H9 (cell line): ENCODE measurements at regions not wholly inside any gene's neighbourhood (a gene's known extent, or its start where the extent isn't known, plus 50 kb on each side); places are given as distances from the start of the nearest gene placed in this dataset.

Experiments
- DNase-seq: peaks from one replicate; pipeline ENCODE4 v3.0.0-alpha.2; 2017
- H2AFZ ChIP-seq: one replicate; pipeline ENCODE4 v1.6.1; 2013; ENCODE audit warnings: mild to moderate bottlenecking, low read length, control low read depth, moderate library complexity
- H2AK5ac ChIP-seq: 2 replicates; pipeline ENCODE4 v1.6.1; 2013; ENCODE audit warnings: low read length, control low read depth, mixed read lengths; ENCODE audit not compliant: insufficient read length
- H2BK120ac ChIP-seq: one replicate; pipeline ENCODE4 v1.6.1; 2013; ENCODE audit warnings: low read depth, mild to moderate bottlenecking, low read length, control low read depth, inconsistent platforms; ENCODE audit not compliant: poor library complexity, severe bottlenecking
- H2BK12ac ChIP-seq: 2 replicates; pipeline ENCODE4 v1.6.1; 2013; ENCODE audit warnings: low read length, control low read depth, mixed read lengths, low read depth; ENCODE audit not compliant: insufficient read length
- H2BK15ac ChIP-seq: 2 replicates; pipeline ENCODE4 v1.6.1; 2013; ENCODE audit warnings: low read depth, low read length, control low read depth
- H2BK20ac ChIP-seq: one replicate; pipeline ENCODE4 v1.6.1; 2013; ENCODE audit warnings: low read depth, mild to moderate bottlenecking, low read length, control low read depth, inconsistent platforms; ENCODE audit not compliant: poor library complexity, severe bottlenecking
- H2BK5ac ChIP-seq: 2 replicates; pipeline ENCODE4 v1.6.1; 2013; ENCODE audit warnings: low read length, control low read depth, mixed read lengths; ENCODE audit not compliant: insufficient read length
- H3K14ac ChIP-seq: 2 replicates; pipeline ENCODE4 v1.6.1; 2013; ENCODE audit warnings: low read length, control low read depth; ENCODE audit not compliant: insufficient read depth
- H3K18ac ChIP-seq: 2 replicates; pipeline ENCODE4 v1.6.1; 2013; ENCODE audit warnings: low read depth, mild to moderate bottlenecking, mixed read lengths, low read length, control low read depth; ENCODE audit not compliant: insufficient read length
- H3K23ac ChIP-seq: 2 replicates; pipeline ENCODE4 v1.6.1; 2013; ENCODE audit warnings: low read length, control low read depth, mixed read lengths, low read depth; ENCODE audit not compliant: insufficient read length
- H3K23me2 ChIP-seq: 2 replicates; pipeline ENCODE4 v1.6.1; 2013; ENCODE audit warnings: low read depth, mild to moderate bottlenecking, mixed read lengths, low read length, control low read depth; ENCODE audit not compliant: insufficient read length, poor library complexity, severe bottlenecking
- H3K27ac ChIP-seq: 2 replicates; pipeline ENCODE4 v1.5.1; 2013; ENCODE audit warnings: low read length, control low read depth, mixed read lengths, low read depth; ENCODE audit not compliant: insufficient read length
- H3K27me3 ChIP-seq: 2 replicates; pipeline ENCODE4 v1.6.1; 2013; ENCODE audit warnings: low read length, control low read depth, inconsistent platforms; ENCODE audit not compliant: insufficient read depth
- H3K4ac ChIP-seq: 2 replicates; pipeline ENCODE4 v1.6.1; 2013; ENCODE audit warnings: low read depth, mild to moderate bottlenecking, control low read depth, inconsistent platforms, low read length, moderate library complexity
- H3K4me1 ChIP-seq: 2 replicates; pipeline ENCODE4 v1.6.1; 2013; ENCODE audit warnings: low read length, control low read depth, inconsistent platforms; ENCODE audit not compliant: insufficient read depth
- H3K4me2 ChIP-seq: 2 replicates; pipeline ENCODE4 v1.6.1; 2013; ENCODE audit warnings: low read length, control low read depth, mixed read lengths; ENCODE audit not compliant: insufficient read length, insufficient read depth
- H3K56ac ChIP-seq: 2 replicates; pipeline ENCODE4 v1.6.1; 2013; ENCODE audit warnings: low read depth, mild to moderate bottlenecking, mixed read lengths, low read length, control low read depth; ENCODE audit not compliant: insufficient read length
- H3K79me1 ChIP-seq: 2 replicates; pipeline ENCODE4 v1.6.1; 2013; ENCODE audit warnings: low read depth, mild to moderate bottlenecking, moderate library complexity, low read length, control low read depth, inconsistent platforms; ENCODE audit not compliant: insufficient read depth, poor library complexity, severe bottlenecking
- H3K79me2 ChIP-seq: 2 replicates; pipeline ENCODE4 v1.6.1; 2013; ENCODE audit warnings: low read length, control low read depth, inconsistent platforms; ENCODE audit not compliant: insufficient read depth
- H3K9ac ChIP-seq: 2 replicates; pipeline ENCODE4 v1.6.1; 2013; ENCODE audit warnings: low read length, control low read depth, mixed read lengths; ENCODE audit not compliant: insufficient read length; ENCODE audit errors: extremely low read depth
- H3K9me3 ChIP-seq: one replicate; pipeline ENCODE4 v1.6.1; 2013; ENCODE audit warnings: low read depth, low read length, inconsistent platforms; ENCODE audit not compliant: control insufficient read depth
- H3T11ph ChIP-seq: one replicate; pipeline ENCODE4 v1.6.1; 2013; ENCODE audit warnings: mild to moderate bottlenecking, low read length, control low read depth, inconsistent platforms
- H4K20me1 ChIP-seq: one replicate; pipeline ENCODE4 v1.6.1; 2013; ENCODE audit not compliant: control insufficient read depth, insufficient read length, insufficient read depth
- H4K5ac ChIP-seq: 2 replicates; pipeline ENCODE4 v1.6.1; 2013; ENCODE audit warnings: low read depth, mild to moderate bottlenecking, mixed read lengths, low read length, control low read depth; ENCODE audit not compliant: insufficient read length
- H4K8ac ChIP-seq: replicated peaks from 2 replicates; pipeline ENCODE4 v1.6.1; 2013; ENCODE audit warnings: low read length, control low read depth, mixed read lengths, low read depth; ENCODE audit not compliant: insufficient read length
- H4K91ac ChIP-seq: 2 replicates; pipeline ENCODE4 v1.6.1; 2013; ENCODE audit warnings: low read depth, mild to moderate bottlenecking, moderate library complexity, mixed read lengths, low read length, control low read depth; ENCODE audit not compliant: insufficient read length
- H3K27ac Mint-ChIP-seq, 3 experiments: 2 replicates in 2 of 3; 3 replicates in 1 of 3; pipeline ENCODE4 v1.8.0; 2020 to 2021; ENCODE audit warnings: mixed read lengths in 3 of 3, mild to moderate bottlenecking in 1 of 3, moderate library complexity in 1 of 3
- H3K27me3 Mint-ChIP-seq: 2 replicates; pipeline ENCODE4 v1.8.0; 2021; ENCODE audit warnings: low read depth, mild to moderate bottlenecking, moderate library complexity, mixed read lengths
- H3K36me3 Mint-ChIP-seq, 3 experiments: 2 replicates in 2 of 3; 3 replicates in 1 of 3; pipeline ENCODE4 v1.8.0; 2020 to 2021; ENCODE audit warnings: low read depth in 3 of 3, mixed read lengths in 3 of 3; ENCODE audit not compliant: insufficient read depth in 1 of 3
- H3K4me1 Mint-ChIP-seq, 2 experiments: 2 replicates each; pipeline ENCODE4 v1.8.0; 2020; ENCODE audit warnings: mixed read lengths in 2 of 2
- H3K4me3 Mint-ChIP-seq, 2 experiments: 2 replicates in 1 of 2; 3 replicates in 1 of 2; pipeline ENCODE4 v1.8.0; 2020 to 2021; ENCODE audit warnings: mild to moderate bottlenecking in 2 of 2, mixed read lengths in 2 of 2, moderate library complexity in 1 of 2
- H3K9me3 Mint-ChIP-seq, 2 experiments: 2 replicates in 1 of 2; 3 replicates in 1 of 2; pipeline ENCODE4 v1.8.0; 2020; ENCODE audit warnings: mild to moderate bottlenecking in 2 of 2, mixed read lengths in 2 of 2, moderate library complexity in 1 of 2
- CTCF ChIP-seq: fragments of 200-600 bp; sonication (generic); conservative IDR thresholded peaks from 3 replicates; pipeline ENCODE4 v1.8.0; 2021; ENCODE audit warnings: antibody characterized with exemption, mild to moderate bottlenecking
- WGBS: extraction: QIAGEN DNeasy Blood & Tissue Kit; methylation state at CpG from one replicate; pipeline ENCODE4 v1.1.7; 2013; ENCODE audit warnings: missing lambda C conversion rate, low lambda C conversion rate, mixed read lengths; ENCODE audit not compliant: insufficient read length; ENCODE audit errors: extremely low coverage; 5-methylcytosine and 5-hydroxymethylcytosine counted together

DNA sequence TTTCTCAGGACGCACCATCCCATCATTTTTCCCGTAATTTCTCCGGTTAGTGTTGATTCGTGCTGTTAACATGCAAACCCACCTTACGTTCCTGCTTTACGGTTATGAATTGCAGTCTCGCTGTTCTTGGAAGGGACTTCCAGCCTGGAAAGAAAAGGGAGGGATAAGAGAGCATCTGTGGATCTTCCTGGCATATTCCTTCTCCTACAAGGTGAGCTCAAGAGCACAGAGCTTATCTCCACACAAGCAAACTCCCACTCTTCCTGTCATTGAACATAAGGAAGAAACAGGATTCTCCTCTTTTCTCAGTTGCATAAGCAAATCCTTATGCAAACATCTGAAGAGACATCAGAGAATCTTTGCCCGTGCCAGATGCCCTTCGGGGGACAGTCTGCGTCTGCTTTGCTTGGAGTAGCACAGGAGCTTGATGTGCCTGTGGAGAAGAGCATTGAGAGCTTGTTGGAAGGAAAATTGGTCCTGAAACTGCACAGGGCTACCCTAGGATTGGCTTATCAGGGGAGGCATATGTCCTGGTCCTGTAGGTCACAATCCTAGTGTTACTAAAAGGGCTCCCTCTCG, 127.0 kb downstream of the ASMT start:
- Histone ChIP-seq H2BK120ac (no peak overlapping the region), H3K56ac (no peak overlapping the region), H3K9me3 (no peaks in the 10 kb centered on the region), H2BK15ac (no peak overlapping the region), H4K20me1 (no peaks in the 10 kb centered on the region), H3K14ac (no peak overlapping the region), H3T11ph (no peak overlapping the region), H3K23ac (no peak overlapping the region), H3K27ac (no peak overlapping the region), H2BK12ac (no peak overlapping the region), H3K18ac (no peak overlapping the region), H3K4me1 (peaks cover 4% of the 10 kb centered on the region; the same call in 1 of the 2 replicates), H3K4ac (no peak overlapping the region), H3K23me2 (no peaks in the 10 kb centered on the region), H3K4me2 (no peak overlapping the region), H3K79me2 (no peaks in the 10 kb centered on the region), H3K9ac (no peak overlapping the region), H3K27me3 (no peaks in the 10 kb centered on the region), H2AK5ac (no peak overlapping the region), H2BK5ac (no peak overlapping the region), H2AFZ (no peak overlapping the region), H4K5ac (no peak overlapping the region), H3K79me1 (no peaks in the 10 kb centered on the region), H4K8ac (no peak overlapping the region), H2BK20ac (no peak overlapping the region), H4K91ac (no peak overlapping the region)
- Mint-ChIP-seq H3K27me3 (no peaks in the 10 kb centered on the region), H3K4me3 (no peak overlapping the region), H3K36me3 (peaks cover 15 to 25% (median 17%) of the 10 kb centered on the region in 3 experiments), H3K4me1 (peaks cover 14 to 15% of the 10 kb centered on the region in 2 experiments), H3K27ac (peak overlapping the region in 1 of 3 experiments; percentile 31; a peak in 1 of 7 replicates), H3K9me3 (peaks cover 15 to 20% of the 10 kb centered on the region in 2 experiments)
- WGBS = no CpG with 5 or more reads among the region's 11 CpGs
- DNase-seq = no peak
- no peak for TF ChIP-seq CTCF
